ENCODE measurements at regions not wholly inside any gene's neighbourhood (a gene's known extent, or its start where the extent isn't known, plus 50 kb on each side); places are given as distances from the start of the nearest gene placed in this dataset.

DNA sequence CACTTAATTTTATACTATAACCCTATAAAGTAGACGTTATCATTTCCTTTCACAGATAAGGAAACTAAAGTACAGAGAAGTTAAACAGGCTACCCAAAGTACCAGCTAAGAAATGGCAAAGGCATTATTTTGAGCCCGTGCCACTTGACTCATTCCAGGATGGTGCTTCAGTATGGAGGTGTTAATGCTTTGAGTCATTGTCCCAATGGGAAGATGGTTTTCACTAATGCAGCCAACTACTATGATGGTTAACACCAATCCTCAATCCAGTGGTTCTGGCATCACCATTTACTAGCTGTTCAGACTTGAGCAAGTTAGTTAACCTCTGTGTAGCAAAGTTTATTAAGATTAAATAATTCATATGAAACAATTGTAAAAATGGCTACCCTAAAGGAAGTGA, 123.1 kb upstream of the SLC5A12 start:
- Histone ChIP-seq H3K27ac (ENCODE audit: extremely low read depth, low read depth, low read length) (no peak overlapping the region), H3K27me3 (ENCODE audit: control insufficient read depth in 2 of 2, insufficient read depth in 2 of 2, low read length in 2 of 2) (no peaks in the 10 kb centered on the region), H3K79me2 (ENCODE audit: control insufficient read depth, insufficient read depth, low read length) (no peaks in the 10 kb centered on the region), H3K9me1 (ENCODE audit: control insufficient read depth, insufficient read depth, low read length) (no peaks in the 10 kb centered on the region), H2AFZ (ENCODE audit: low read depth, low read length) (no peak overlapping the region), H3K4me1 (replicated peaks in 1 of 2; ENCODE audit: control insufficient read depth in 2 of 2, insufficient read depth in 2 of 2, low read length in 2 of 2) (no peaks in the 10 kb centered on the region), H3K9me3 (replicated peaks; ENCODE audit: control insufficient read depth, insufficient read depth, low read depth, low read length) (no peaks in the 10 kb centered on the region; the same call in 1 of the 2 replicates), H4K20me1 (replicated peaks; ENCODE audit: control insufficient read depth, insufficient read depth, low read length) (no peaks in the 10 kb centered on the region), H3K9ac (ENCODE audit: insufficient read depth in 1 of 2, low read depth in 2 of 2, low read length in 2 of 2) (no peak overlapping the region), H3K4me3 (no peak overlapping the region), H3K4me2 (ENCODE audit: insufficient read depth, low read length) (no peak overlapping the region), H3K36me3 (ENCODE audit: control insufficient read depth, insufficient read depth, low read length) (no peaks in the 10 kb centered on the region)
- ChIA-PET CTCF (ENCODE audit: low intra/inter-chr PET ratio) (no interaction called here), POLR2A (no interaction called here)
- no peak for ATAC-seq
- no peak for FAIRE-seq
- in situ Hi-C loops (cut with MboI) (no loop called here), intact Hi-C loops (cut with micrococcal nuclease) (no loop called here)
- DNase-seq (ENCODE audit: extremely low read depth in 1 of 4, low spot score in 3 of 4), result no peak
- TF ChIP-seq ZNF766 (CRISPR knock-in tag; conservative IDR thresholded peaks at IDR 0.05), result no peak
- TF ChIP-seq ZNF583 (CRISPR knock-in tag; IDR thresholded peaks at IDR 0.05), result no peak
- no peak for TF ChIP-seq CHD2 (IDR thresholded peaks at IDR 0.05; ENCODE audit: low read depth, low read length)
- TF ChIP-seq SMARCC2 (IDR thresholded peaks at IDR 0.05; ENCODE audit: low read depth), result no peak
- TF ChIP-seq PBX2 (CRISPR knock-in tag; IDR thresholded peaks at IDR 0.05; ENCODE audit: low read depth), result no peak
- TF ChIP-seq PBX2 (tag; conservative IDR thresholded peaks at IDR 0.05; ENCODE audit: low read depth), result no peak
- no peak for TF ChIP-seq RAD21 (CRISPR knock-in tag; conservative IDR thresholded peaks at IDR 0.05 in 1 of 2, IDR thresholded peaks at IDR 0.05 in 1 of 2)
- no peak for TF ChIP-seq ZNF280B (CRISPR knock-in tag; IDR thresholded peaks at IDR 0.05)
- TF ChIP-seq FOXA3 (CRISPR knock-in tag; conservative IDR thresholded peaks at IDR 0.05 in 1 of 2, IDR thresholded peaks at IDR 0.05 in 1 of 2), result no peak
- TF ChIP-seq LARP7 (IDR thresholded peaks at IDR 0.05), result no peak
- TF ChIP-seq CHCHD3 (CRISPR knock-in tag; IDR thresholded peaks at IDR 0.05), result no peak
- TF ChIP-seq SIX5 (IDR thresholded peaks at IDR 0.05; ENCODE audit: borderline replicate concordance in 1 of 2, insufficient read depth in 1 of 2, low read depth in 1 of 2, low read length in 2 of 2), result no peak
- TF ChIP-seq MCM2 (IDR thresholded peaks at IDR 0.05; ENCODE audit: low read depth), result no peak
- TF ChIP-seq ZNF384 (IDR thresholded peaks at IDR 0.05; ENCODE audit: low read depth, low read length), result no peak
- no peak for TF ChIP-seq ZNF354B (CRISPR knock-in tag; IDR thresholded peaks at IDR 0.05)
- no peak for TF ChIP-seq NFE2 (IDR thresholded peaks at IDR 0.05; ENCODE audit: low read depth)
- no TSS peak for BruUV-seq (replicated peaks)
- 0% methylated on average over 2 of the region's 2 CpGs for WGBS (ENCODE audit: insufficient coverage, low coverage, missing lambda C conversion rate)

Data from K562 (cell line).